Left lung (tissue), 4 donors: ENCODE measurements at regions not wholly inside any gene's neighbourhood (a gene's known extent, or its start where the extent isn't known, plus 50 kb on each side); places are given as distances from the start of the nearest gene placed in this dataset.
"Not testable (repeated sequence)": the region's sequence is repeated elsewhere in the genome, so short reads cannot be mapped to it uniquely, and the experiment has no call there.

Experiments
- ATAC-seq: fragments of 200-7000 bp; cut with Tn5 transposase; one replicate; pipeline ENCODE4 v1.9.1; 2020; ENCODE audit warnings: moderate library complexity
- DNase-seq, 4 donors: peaks; one replicate each; pipeline ENCODE4 v3.0.0-alpha.2; 2013 to 2020
- H3K27ac ChIP-seq, 2 donors: fragments of 200-600 bp; sonication (generic) in 1 of 2; one replicate each; pipeline versions ENCODE4 v1.5.0 to v1.8.0; 2020 to 2021
- H3K27me3 ChIP-seq, 2 donors: fragments of 200-600 bp; sonication (generic) in 1 of 2; one replicate each; pipeline versions ENCODE4 v1.5.0 to v1.8.0; 2020 to 2021
- H3K36me3 ChIP-seq, 2 donors: fragments of 200-600 bp; sonication (generic) in 1 of 2; one replicate each; pipeline versions ENCODE4 v1.5.0 to v1.8.0; 2020 to 2021
- H3K4me1 ChIP-seq, 2 donors: fragments of 200-600 bp; one replicate each; pipeline ENCODE4 v1.8.0; 2021
- H3K4me3 ChIP-seq, 2 donors: fragments of 200-600 bp; sonication (generic) in 1 of 2; one replicate each; pipeline versions ENCODE4 v1.5.0 to v1.8.0; 2020 to 2021; ENCODE audit warnings: mild to moderate bottlenecking in 1 of 2
- H3K9me3 ChIP-seq, 2 donors: fragments of 200-600 bp; sonication (generic) in 1 of 2; one replicate each; pipeline versions ENCODE4 v1.5.0 to v1.8.0; 2020 to 2021
- intact Hi-C, 2 donors: fragments of 100-400 bp; cut with DNase I; formaldehyde crosslinking; loops; one replicate each; pipeline versions ENCODE4 v1.11.2 to v1.14.2; 2022
- TF ChIP-seq, protein P1 (sequence below), 2 donors: fragments of 200-600 bp; sonication (generic) in 1 of 2; IDR thresholded peaks; one replicate each; pipeline versions ENCODE4 v1.5.0 to v1.8.0; 2021; ENCODE audit warnings: antibody characterized with exemption in 2 of 2
- donor health status: DM: no; HTN: yes; CAD: no.
- donor health status: DM: no; HTN: no; CAD: no.

DNA sequence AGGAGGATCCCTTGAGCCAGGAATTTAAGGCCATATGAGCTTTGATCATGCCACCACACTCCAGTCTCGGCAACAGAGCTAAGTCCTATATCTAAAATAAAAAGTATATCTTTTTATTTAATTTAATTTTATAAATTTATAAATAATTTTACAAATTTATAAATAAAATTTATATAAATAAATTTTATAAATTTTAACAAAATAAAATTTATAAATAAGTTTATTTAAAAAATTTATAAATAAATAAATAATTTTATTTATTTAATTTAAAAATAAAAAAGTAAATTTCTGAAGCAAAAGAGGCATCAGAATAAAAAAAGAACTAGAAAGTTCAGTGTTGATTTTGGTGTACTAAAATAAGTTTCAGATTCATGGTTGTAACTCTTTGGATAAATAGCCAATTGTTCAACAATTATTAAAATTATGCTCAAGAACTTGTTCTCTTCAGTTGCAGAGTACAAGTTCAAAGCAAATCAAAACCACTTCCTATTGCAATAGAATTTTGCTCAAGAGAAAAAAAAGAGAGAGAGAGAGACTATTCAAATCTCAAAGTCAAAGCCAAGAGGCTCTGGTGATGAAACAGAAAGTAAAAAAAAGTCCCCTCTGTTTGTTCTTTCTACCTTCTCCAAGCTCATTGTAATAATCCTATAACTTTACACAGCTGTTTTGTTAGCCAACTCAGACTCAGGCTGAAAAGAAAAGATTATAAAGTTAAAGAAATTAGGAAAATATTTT lies 547.5 kb upstream of the ADGRB3 start:
- peak; percentile 74 for ATAC-seq
- Histone ChIP-seq H3K4me3 (no peak overlapping the region), H3K9me3 (peaks cover 0 to 7% of the 10 kb centered on the region in 2 donors), H3K36me3 (no peaks in the 10 kb centered on the region), H3K27me3 (no peaks in the 10 kb centered on the region), H3K27ac (peak overlapping the region in 1 of 2 donors; percentile 16), H3K4me1 (no peaks in the 10 kb centered on the region)
- intact Hi-C loops, result no loop called here
- DNase-seq, result no peak
- TF ChIP-seq, protein P1, sequence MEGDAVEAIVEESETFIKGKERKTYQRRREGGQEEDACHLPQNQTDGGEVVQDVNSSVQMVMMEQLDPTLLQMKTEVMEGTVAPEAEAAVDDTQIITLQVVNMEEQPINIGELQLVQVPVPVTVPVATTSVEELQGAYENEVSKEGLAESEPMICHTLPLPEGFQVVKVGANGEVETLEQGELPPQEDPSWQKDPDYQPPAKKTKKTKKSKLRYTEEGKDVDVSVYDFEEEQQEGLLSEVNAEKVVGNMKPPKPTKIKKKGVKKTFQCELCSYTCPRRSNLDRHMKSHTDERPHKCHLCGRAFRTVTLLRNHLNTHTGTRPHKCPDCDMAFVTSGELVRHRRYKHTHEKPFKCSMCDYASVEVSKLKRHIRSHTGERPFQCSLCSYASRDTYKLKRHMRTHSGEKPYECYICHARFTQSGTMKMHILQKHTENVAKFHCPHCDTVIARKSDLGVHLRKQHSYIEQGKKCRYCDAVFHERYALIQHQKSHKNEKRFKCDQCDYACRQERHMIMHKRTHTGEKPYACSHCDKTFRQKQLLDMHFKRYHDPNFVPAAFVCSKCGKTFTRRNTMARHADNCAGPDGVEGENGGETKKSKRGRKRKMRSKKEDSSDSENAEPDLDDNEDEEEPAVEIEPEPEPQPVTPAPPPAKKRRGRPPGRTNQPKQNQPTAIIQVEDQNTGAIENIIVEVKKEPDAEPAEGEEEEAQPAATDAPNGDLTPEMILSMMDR (IDR thresholded peaks at IDR 0.05), result no peak

DNA sequence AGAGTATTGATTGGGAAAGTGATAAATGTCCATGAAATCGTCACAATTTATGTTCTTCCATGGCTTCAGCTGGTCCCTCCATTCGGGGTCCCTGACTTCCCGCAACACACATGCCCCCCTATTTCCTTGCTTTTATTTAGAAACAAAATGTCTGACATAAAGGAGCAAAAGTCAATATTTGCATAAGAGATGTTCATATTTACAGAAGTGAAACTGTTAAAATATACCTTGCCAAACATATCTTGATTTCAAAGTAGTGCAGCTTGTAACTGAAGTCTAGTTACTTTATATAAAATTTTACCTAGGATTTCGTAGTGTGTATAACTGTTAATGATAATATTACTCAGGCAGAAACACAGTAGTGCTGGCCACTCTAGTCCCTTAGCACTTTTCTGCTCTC lies 548.9 kb upstream of the ADGRB3 start:
- ATAC-seq, result no peak
- TF ChIP-seq, protein P1 (IDR thresholded peaks at IDR 0.05), result no peak
- Histone ChIP-seq H3K9me3 (peaks cover 0 to 7% of the 10 kb centered on the region in 2 donors), H3K27ac (no peak overlapping the region), H3K4me3 (no peak overlapping the region), H3K36me3 (no peaks in the 10 kb centered on the region), H3K4me1 (no peaks in the 10 kb centered on the region), H3K27me3 (no peaks in the 10 kb centered on the region)
- no peak for DNase-seq
- intact Hi-C loops, result no loop called here

DNA sequence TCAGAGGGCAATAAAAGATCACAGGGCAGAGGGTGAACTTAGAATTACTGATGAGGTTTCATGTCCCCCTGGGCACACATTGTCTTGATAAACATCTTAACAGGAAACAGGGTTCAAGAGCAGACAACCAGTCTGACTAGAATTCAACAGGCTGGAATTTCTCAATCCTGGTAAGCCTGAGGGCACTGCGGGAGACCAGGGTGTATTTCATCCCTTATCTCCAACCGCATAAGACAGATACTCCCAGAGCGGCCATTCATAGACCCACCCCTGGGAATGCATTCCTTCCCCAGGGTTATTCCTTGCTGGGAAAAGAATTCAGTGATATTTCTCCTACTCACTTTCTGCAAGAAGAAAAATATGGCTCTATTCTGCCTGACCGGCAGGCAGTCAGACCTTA lies 549.5 kb upstream of the ADGRB3 start:
- ATAC-seq, intact Hi-C loops, H3K4me1 ChIP-seq, DNase-seq, H3K36me3 ChIP-seq, H3K4me3 ChIP-seq, H3K27me3 ChIP-seq, H3K27ac ChIP-seq, H3K9me3 ChIP-seq: not testable (repeated sequence)

DNA sequence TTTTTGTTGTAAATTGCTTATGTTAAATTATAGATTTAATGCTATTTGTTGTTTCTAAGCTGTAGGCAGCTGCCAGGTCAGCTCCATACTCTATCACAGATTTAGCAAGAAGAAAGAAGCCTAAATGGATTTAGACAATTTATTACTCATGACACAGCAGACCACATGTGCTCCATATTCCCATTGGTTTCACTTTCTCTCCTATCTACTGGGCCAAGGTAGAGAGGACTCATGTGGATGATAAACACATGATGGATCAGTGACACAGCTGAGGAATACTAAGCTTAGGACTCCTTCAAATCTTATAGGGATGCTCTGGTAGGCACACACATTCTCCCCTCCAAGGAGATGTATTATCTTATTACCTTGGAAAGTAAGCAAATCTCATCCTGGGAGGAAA lies 553.0 kb upstream of the ADGRB3 start:
- H3K27me3 ChIP-seq, result no peaks in the 10 kb centered on the region
- intact Hi-C loops, result no loop called here
- no peaks in the 10 kb centered on the region for H3K4me1 ChIP-seq
- no peak for ATAC-seq
- no peak for DNase-seq
- no peak overlapping the region for H3K27ac ChIP-seq
- TF ChIP-seq, protein P1 (IDR thresholded peaks at IDR 0.05), result no peak
- H3K9me3 ChIP-seq, result peaks cover 0 to 7% of the 10 kb centered on the region in 2 donors
- no peaks in the 10 kb centered on the region for H3K36me3 ChIP-seq
- H3K4me3 ChIP-seq, result no peak overlapping the region

DNA sequence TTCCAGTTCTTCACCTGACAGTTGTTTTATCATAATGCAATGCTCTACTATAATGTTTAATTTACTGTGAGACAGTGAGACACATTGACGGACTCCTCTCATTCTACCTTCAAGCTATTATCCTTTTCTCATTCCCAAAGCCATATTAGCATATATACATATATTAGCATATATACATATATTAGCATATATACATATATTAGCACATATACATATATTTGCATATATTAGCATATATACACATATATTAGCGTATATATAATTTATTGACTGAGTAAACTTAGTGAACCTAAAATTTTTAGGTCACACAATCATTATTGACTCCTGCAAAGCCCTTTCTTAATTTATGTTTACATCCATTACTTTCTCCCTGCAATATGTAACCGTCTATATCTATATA lies 555.0 kb upstream of the ADGRB3 start:
- no peak overlapping the region for H3K27ac ChIP-seq
- DNase-seq (no peak), ATAC-seq (no peak)
- TF ChIP-seq, protein P1 (IDR thresholded peaks at IDR 0.05), result no peak
- H3K27me3 ChIP-seq, result no peaks in the 10 kb centered on the region
- no peaks in the 10 kb centered on the region for H3K4me1 ChIP-seq
- no peak overlapping the region for H3K4me3 ChIP-seq
- intact Hi-C loops, result no loop called here
- H3K36me3 ChIP-seq, result no peaks in the 10 kb centered on the region
- H3K9me3 ChIP-seq, result peaks cover 0 to under 1% of the 10 kb centered on the region in 2 donors

DNA sequence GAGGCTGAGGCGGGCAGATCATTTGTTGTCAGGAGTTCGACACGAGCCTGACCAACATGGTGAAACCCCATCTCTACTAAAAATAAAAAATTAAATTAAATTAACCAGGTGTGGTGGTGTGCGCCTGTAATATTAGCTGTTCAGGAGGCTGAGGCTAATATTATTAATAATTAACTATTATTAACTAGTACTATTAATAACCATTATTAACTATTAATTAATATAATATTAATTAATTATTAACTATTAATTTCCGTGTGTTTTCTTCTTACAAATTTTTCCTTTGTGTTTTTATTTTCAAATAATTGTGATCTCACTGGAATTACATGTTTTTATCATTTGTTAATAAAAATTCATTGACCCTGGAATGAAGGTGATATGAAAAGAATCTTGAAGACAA lies 557.4 kb upstream of the ADGRB3 start:
- no peak overlapping the region for H3K27ac ChIP-seq
- no peaks in the 10 kb centered on the region for H3K4me1 ChIP-seq
- no peaks in the 10 kb centered on the region for H3K36me3 ChIP-seq
- H3K9me3 ChIP-seq, result no peaks in the 10 kb centered on the region
- H3K4me3 ChIP-seq, result no peak overlapping the region
- intact Hi-C loops, result no loop called here
- TF ChIP-seq, protein P1 (IDR thresholded peaks at IDR 0.05), result no peak
- DNase-seq, result no peak
- H3K27me3 ChIP-seq, result no peaks in the 10 kb centered on the region
- no peak for ATAC-seq
